KMS-11 (cell line): ENCODE measurements at regions not wholly inside any gene's neighbourhood (a gene's known extent, or its start where the extent isn't known, plus 50 kb on each side); places are given as distances from the start of the nearest gene placed in this dataset.
"Not testable (repeated sequence)": the region's sequence is repeated elsewhere in the genome, so short reads cannot be mapped to it uniquely, and the experiment has no call there.

Experiments used
- H2AFZ ChIP-seq: fragments of 200-600 bp; sonication (generic); 2 replicates; pipeline ENCODE4 v1.6.1; 2016; ENCODE audit warnings: antibody characterized with exemption, mixed run types, low read depth
- H3K27ac ChIP-seq: fragments of 200-600 bp; sonication (generic); 2 replicates; pipeline ENCODE4 v1.6.1; 2016; ENCODE audit warnings: mild to moderate bottlenecking, mixed run types
- H3K27me3 ChIP-seq: fragments of 200-600 bp; sonication (generic); 2 replicates; pipeline ENCODE4 v1.6.1; 2017; ENCODE audit warnings: mild to moderate bottlenecking, low read depth, mixed run types, moderate library complexity; ENCODE audit not compliant: insufficient read depth
- H3K36me3 ChIP-seq: fragments of 200-600 bp; sonication (generic); 2 replicates; pipeline ENCODE4 v1.6.1; 2017; ENCODE audit warnings: mild to moderate bottlenecking, mixed run types; ENCODE audit not compliant: insufficient read depth
- H3K4me1 ChIP-seq: fragments of 200-600 bp; sonication (generic); 2 replicates; pipeline ENCODE4 v1.6.1; 2016; ENCODE audit warnings: mild to moderate bottlenecking, low read depth, mixed run types; ENCODE audit not compliant: poor library complexity, severe bottlenecking
- H3K4me2 ChIP-seq: fragments of 200-600 bp; sonication (generic); 2 replicates; pipeline ENCODE4 v1.7.0; 2016; ENCODE audit warnings: mild to moderate bottlenecking, mixed run types
- H3K4me3 ChIP-seq: fragments of 200-600 bp; sonication (generic); IDR thresholded peaks from 2 replicates; pipeline ENCODE4 v1.6.1; 2017; ENCODE audit warnings: low read depth, low read length, mixed read lengths; ENCODE audit not compliant: insufficient read depth
- H3K79me2 ChIP-seq: fragments of 200-600 bp; sonication (generic); 2 replicates; pipeline ENCODE4 v1.6.1; 2016; ENCODE audit warnings: low read depth, mixed run types; ENCODE audit not compliant: insufficient read depth
- H3K9ac ChIP-seq: fragments of 200-600 bp; sonication (generic); 2 replicates; pipeline ENCODE4 v1.6.1; 2016; ENCODE audit warnings: mild to moderate bottlenecking, mixed run types
- H4K20me1 ChIP-seq: fragments of 200-600 bp; sonication (generic); 2 replicates; pipeline ENCODE4 v1.6.1; 2016; ENCODE audit warnings: mild to moderate bottlenecking, mixed run types; ENCODE audit not compliant: insufficient read depth
- CTCF ChIP-seq: fragments of 200-600 bp; sonication (generic); conservative IDR thresholded peaks from 2 replicates; pipeline ENCODE4 v1.6.1; 2017; ENCODE audit warnings: low read depth, mild to moderate bottlenecking, antibody characterized with exemption, low read length, moderate library complexity, mixed read lengths

- Histone ChIP-seq H3K27ac (no peak overlapping the region), H3K27me3 (no peaks in the 10 kb centered on the region), H3K4me2 (no peak overlapping the region), H3K79me2 (no peaks in the 10 kb centered on the region), H2AFZ (no peak overlapping the region), H3K9ac (no peak overlapping the region), H3K36me3 (no peaks in the 10 kb centered on the region), H3K4me3 (no peak overlapping the region), H4K20me1 (no peaks in the 10 kb centered on the region), H3K4me1 (no peaks in the 10 kb centered on the region)
- TF ChIP-seq CTCF: no peak
Measured at GRCh38 chr4:170167678-170168077, 77.9 kb upstream of the AADAT start.

- not testable (repeated sequence) for H3K4me3 ChIP-seq, H3K36me3 ChIP-seq, H3K9ac ChIP-seq, H3K27ac ChIP-seq, H4K20me1 ChIP-seq, H3K79me2 ChIP-seq, H3K4me2 ChIP-seq, H3K27me3 ChIP-seq, H2AFZ ChIP-seq, H3K4me1 ChIP-seq
Measured at GRCh38 chr4:170166193-170166592, 76.4 kb upstream of the AADAT start.

GRCh38 chr4:170162416-170162815, 72.7 kb upstream of the AADAT start:
- no peaks in the 10 kb centered on the region for H4K20me1 ChIP-seq
- no peak overlapping the region for H3K4me2 ChIP-seq
- TF ChIP-seq CTCF: no peak
- H2AFZ ChIP-seq: no peak overlapping the region
- H3K36me3 ChIP-seq: no peaks in the 10 kb centered on the region
- H3K9ac ChIP-seq: no peak overlapping the region
- no peaks in the 10 kb centered on the region for H3K4me1 ChIP-seq
- no peaks in the 10 kb centered on the region for H3K79me2 ChIP-seq
- no peak overlapping the region for H3K4me3 ChIP-seq
- no peak overlapping the region for H3K27ac ChIP-seq
- H3K27me3 ChIP-seq: no peaks in the 10 kb centered on the region

- Histone ChIP-seq H4K20me1 (no peaks in the 10 kb centered on the region), H3K4me2 (no peak overlapping the region), H3K9ac (no peak overlapping the region), H2AFZ (no peak overlapping the region), H3K4me1 (no peaks in the 10 kb centered on the region), H3K27me3 (no peaks in the 10 kb centered on the region), H3K36me3 (no peaks in the 10 kb centered on the region), H3K27ac (no peak overlapping the region), H3K79me2 (no peaks in the 10 kb centered on the region), H3K4me3 (no peak overlapping the region)
- TF ChIP-seq CTCF: no peak
Measured at GRCh38 chr4:170157670-170158069, 67.9 kb upstream of the AADAT start.

- H3K27ac ChIP-seq: no peak overlapping the region
- no peaks in the 10 kb centered on the region for H4K20me1 ChIP-seq
- no peak overlapping the region for H3K4me2 ChIP-seq
- H3K79me2 ChIP-seq: no peaks in the 10 kb centered on the region
- H3K4me1 ChIP-seq: no peaks in the 10 kb centered on the region
- no peak overlapping the region for H3K4me3 ChIP-seq
- no peak for TF ChIP-seq CTCF
- no peaks in the 10 kb centered on the region for H3K36me3 ChIP-seq
- H3K9ac ChIP-seq: no peak overlapping the region
- no peaks in the 10 kb centered on the region for H3K27me3 ChIP-seq
- no peak overlapping the region for H2AFZ ChIP-seq
Measured at GRCh38 chr4:170145120-170145519, 55.4 kb upstream of the AADAT start.
